K562 (cell line): ENCODE measurements at regions not wholly inside any gene's neighbourhood (a gene's known extent, or its start where the extent isn't known, plus 50 kb on each side); places are given as distances from the start of the nearest gene placed in this dataset.

Experiments used
- ATAC-seq: fragments of 200-7000 bp; cut with Tn5 transposase; 3 replicates; pipeline ENCODE4 v1.9.1; 2020; ENCODE audit warnings: moderate library complexity
- BruUV-seq: library from RNA; stranded (reverse); fragments of 400-500 nt; replicated peaks from 2 replicates; lab custom pipeline; 2021; lab: Mats Ljungman, UMichigan
- CTCF ChIA-PET: fragments of 300-600 bp; formaldehyde crosslinking; extraction: SDS; loops from one replicate; lab custom pipeline; 2021; ENCODE audit warnings: low intra/inter-chr PET ratio; lab: Yijun Ruan, JAX
- POLR2A ChIA-PET: fragments of 300-600, 350-650 bp; sonication (Branson Sonifier 250); formaldehyde crosslinking; extraction: SDS; loops from one replicate; lab custom pipeline; 2021; ENCODE audit warnings: antibody characterized with exemption, inconsistent platforms; lab: Yijun Ruan, JAX
- DNase-seq, 4 experiments: peaks; one replicate each; pipeline versions ENCODE4 v3.0.0 to v3.0.0-alpha.2; 2011 to 2018; ENCODE audit warnings: low spot score in 3 of 4, mixed read lengths in 3 of 4; ENCODE audit errors: extremely low read depth in 1 of 4
- FAIRE-seq: peaks from 2 replicates; lab custom pipeline; 2011; peaks lifted over from hg19 to GRCh38; lab: Jason Lieb, UNC
- H2AFZ ChIP-seq: 2 replicates; pipeline ENCODE4 v1.6.0; 2011; ENCODE audit warnings: low read depth, low read length, control low read depth, inconsistent platforms
- H3K27ac ChIP-seq: fragments of 200-600 bp; 3 replicates; pipeline ENCODE4 v1.8.0; 2011; ENCODE audit warnings: low read depth, mild to moderate bottlenecking, control low read depth, inconsistent platforms, low read length, moderate library complexity, mixed read lengths; ENCODE audit errors: extremely low read depth
- H3K27me3 ChIP-seq, 2 experiments: fragments of 300-600 bp in 1 of 2; 2 replicates in 1 of 2; 3 replicates in 1 of 2; pipeline versions ENCODE4 v1.6.0 to v1.8.0; 2011; ENCODE audit warnings: inconsistent platforms in 2 of 2, low read length in 2 of 2, mild to moderate bottlenecking in 1 of 2, mixed read lengths in 1 of 2, moderate library complexity in 1 of 2; ENCODE audit not compliant: control insufficient read depth in 2 of 2, insufficient read depth in 2 of 2
- H3K36me3 ChIP-seq: fragments of 300-600 bp; 3 replicates; pipeline ENCODE4 v1.8.0; 2011; ENCODE audit warnings: mild to moderate bottlenecking, low read length, inconsistent platforms; ENCODE audit not compliant: control insufficient read depth, insufficient read depth
- H3K4me1 ChIP-seq, 2 experiments: fragments of 200-600 bp in 1 of 2; replicated peaks in 1 of 2; 2 replicates in 1 of 2; 3 replicates in 1 of 2; pipeline versions ENCODE4 v1.5.1 to v1.8.0; 2011; ENCODE audit warnings: inconsistent platforms in 2 of 2, low read length in 2 of 2, mild to moderate bottlenecking in 1 of 2, mixed read lengths in 1 of 2, moderate library complexity in 1 of 2; ENCODE audit not compliant: control insufficient read depth in 2 of 2, insufficient read depth in 2 of 2
- H3K4me2 ChIP-seq: 2 replicates; pipeline ENCODE4 v1.6.1; 2011; ENCODE audit warnings: low read length, control low read depth, inconsistent platforms, mixed read lengths; ENCODE audit not compliant: insufficient read depth
- H3K4me3 ChIP-seq: fragments of 200-600 bp; sonication (generic), shearing (Covaris generic); 2 replicates; pipeline ENCODE4 v1.5.1; 2016; ENCODE audit warnings: control low read depth, inconsistent platforms
- H3K79me2 ChIP-seq: fragments of 200-600 bp; 3 replicates; pipeline ENCODE4 v1.8.0; 2011; ENCODE audit warnings: low read length, inconsistent platforms; ENCODE audit not compliant: control insufficient read depth, insufficient read depth
- H3K9ac ChIP-seq, 2 experiments: 2 replicates each; pipeline versions ENCODE4 v1.6.0 to v1.6.1; 2011; ENCODE audit warnings: low read depth in 2 of 2, low read length in 2 of 2, control low read depth in 1 of 2, inconsistent platforms in 1 of 2, mild to moderate bottlenecking in 1 of 2, mixed read lengths in 1 of 2; ENCODE audit not compliant: insufficient read depth in 1 of 2
- H3K9me1 ChIP-seq: one replicate; pipeline ENCODE4 v1.6.0; 2011; ENCODE audit warnings: inconsistent platforms, mild to moderate bottlenecking, low read length, moderate library complexity; ENCODE audit not compliant: control insufficient read depth, insufficient read depth
- H3K9me3 ChIP-seq: replicated peaks from 2 replicates; pipeline ENCODE4 v1.5.1; 2011; ENCODE audit warnings: low read depth, low read length, inconsistent platforms; ENCODE audit not compliant: control insufficient read depth, insufficient read depth
- H4K20me1 ChIP-seq: replicated peaks from 2 replicates; pipeline ENCODE4 v1.6.1; 2011; ENCODE audit warnings: low read length, inconsistent platforms, mixed read lengths; ENCODE audit not compliant: control insufficient read depth, insufficient read depth
- ARID4B ChIP-seq: sonication (generic); formaldehyde crosslinking; IDR thresholded peaks from 2 replicates; pipeline ENCODE4 v1.8.0; 2022; ENCODE audit warnings: mild to moderate bottlenecking, missing genetic modification reagents
- CEBPG ChIP-seq, 3 experiments: fragments of 200-800 bp in 1 of 3; sonication (Bioruptor generic) in 1 of 3; sonication (generic) in 1 of 3; formaldehyde crosslinking in 1 of 3; IDR thresholded peaks in 2 of 3; conservative IDR thresholded peaks in 1 of 3; 2 replicates each; pipeline versions ENCODE4 v1.6.1 to v1.8.0; 2016 to 2022; ENCODE audit warnings: missing compliant biosample characterization in 2 of 3, missing genetic modification characterization in 2 of 3, mild to moderate bottlenecking in 1 of 3, missing genetic modification reagents in 1 of 3
- CTBP1 ChIP-seq: fragments of 450-650 bp; IDR thresholded peaks from 2 replicates; pipeline ENCODE4 v1.6.1; 2016; ENCODE audit warnings: borderline replicate concordance
- ESRRA ChIP-seq: fragments of 450-650 bp; IDR thresholded peaks from 2 replicates; pipeline ENCODE4 v1.6.1; 2014; ENCODE audit warnings: low read depth, mild to moderate bottlenecking, moderate library complexity, borderline replicate concordance
- LARP7 ChIP-seq: fragments of 450-650 bp; IDR thresholded peaks from 2 replicates; pipeline ENCODE4 v1.6.1; 2016
- NCOA6 ChIP-seq: fragments of 450-650 bp; IDR thresholded peaks from 2 replicates; pipeline ENCODE4 v1.6.1; 2017; ENCODE audit warnings: mild to moderate bottlenecking
- WGBS: fragments of 100-300 bp; shearing (Covaris generic); methylation state at CpG from one replicate; pipeline ENCODE4 v1.1.6; 2016; ENCODE audit warnings: low coverage, mixed read lengths; ENCODE audit not compliant: insufficient coverage; ENCODE audit errors: missing lambda C conversion rate; 5-methylcytosine and 5-hydroxymethylcytosine counted together
- in situ Hi-C: fragments of 300-500 bp; cut with MboI; formaldehyde crosslinking; loops from 4 replicates; pipeline ENCODE4 v1.15.0; 2018; ENCODE audit warnings: inconsistent platforms, mixed read lengths
- intact Hi-C: fragments of 100-400 bp; cut with micrococcal nuclease; formaldehyde crosslinking; loops from 2 replicates; pipeline ENCODE4 v1.14.2; 2022
- TF ChIP-seq, protein P1 (sequence below): fragments of 250-450 bp; sonication (Bioruptor Pico); IDR thresholded peaks from 2 replicates; pipeline ENCODE4 v1.8.0; 2021; ENCODE audit warnings: mild to moderate bottlenecking, moderate library complexity
- TF ChIP-seq, protein P2 (sequence below): fragments of 450-650 bp; IDR thresholded peaks from 2 replicates; pipeline ENCODE4 v1.6.1; 2017; ENCODE audit warnings: mild to moderate bottlenecking, moderate library complexity

DNA sequence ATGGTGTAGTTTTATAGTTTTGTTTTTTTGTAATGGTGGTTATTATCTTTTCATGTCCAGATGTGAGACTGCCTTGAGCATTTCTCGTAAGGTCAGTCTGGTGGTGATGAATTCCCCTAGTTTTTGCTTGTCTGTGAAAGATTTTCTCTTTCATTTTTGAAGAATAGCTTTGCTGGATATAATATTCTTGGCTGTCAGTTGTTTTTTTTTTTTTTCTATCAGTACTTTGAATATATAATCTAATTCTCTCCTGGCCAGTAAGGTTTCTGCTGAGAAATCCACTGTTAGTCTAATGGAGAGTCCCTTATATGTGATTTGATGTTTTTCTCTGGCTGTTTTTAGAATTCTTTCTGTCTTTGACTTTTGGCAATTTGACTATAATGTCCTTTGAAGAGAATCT is 106.9 kb downstream of the CARTPT start (continued):
- TF ChIP-seq, protein P1, sequence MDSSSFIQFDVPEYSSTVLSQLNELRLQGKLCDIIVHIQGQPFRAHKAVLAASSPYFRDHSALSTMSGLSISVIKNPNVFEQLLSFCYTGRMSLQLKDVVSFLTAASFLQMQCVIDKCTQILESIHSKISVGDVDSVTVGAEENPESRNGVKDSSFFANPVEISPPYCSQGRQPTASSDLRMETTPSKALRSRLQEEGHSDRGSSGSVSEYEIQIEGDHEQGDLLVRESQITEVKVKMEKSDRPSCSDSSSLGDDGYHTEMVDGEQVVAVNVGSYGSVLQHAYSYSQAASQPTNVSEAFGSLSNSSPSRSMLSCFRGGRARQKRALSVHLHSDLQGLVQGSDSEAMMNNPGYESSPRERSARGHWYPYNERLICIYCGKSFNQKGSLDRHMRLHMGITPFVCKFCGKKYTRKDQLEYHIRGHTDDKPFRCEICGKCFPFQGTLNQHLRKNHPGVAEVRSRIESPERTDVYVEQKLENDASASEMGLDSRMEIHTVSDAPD (CRISPR knock-in tag): no peak
- TF ChIP-seq, protein P2, sequence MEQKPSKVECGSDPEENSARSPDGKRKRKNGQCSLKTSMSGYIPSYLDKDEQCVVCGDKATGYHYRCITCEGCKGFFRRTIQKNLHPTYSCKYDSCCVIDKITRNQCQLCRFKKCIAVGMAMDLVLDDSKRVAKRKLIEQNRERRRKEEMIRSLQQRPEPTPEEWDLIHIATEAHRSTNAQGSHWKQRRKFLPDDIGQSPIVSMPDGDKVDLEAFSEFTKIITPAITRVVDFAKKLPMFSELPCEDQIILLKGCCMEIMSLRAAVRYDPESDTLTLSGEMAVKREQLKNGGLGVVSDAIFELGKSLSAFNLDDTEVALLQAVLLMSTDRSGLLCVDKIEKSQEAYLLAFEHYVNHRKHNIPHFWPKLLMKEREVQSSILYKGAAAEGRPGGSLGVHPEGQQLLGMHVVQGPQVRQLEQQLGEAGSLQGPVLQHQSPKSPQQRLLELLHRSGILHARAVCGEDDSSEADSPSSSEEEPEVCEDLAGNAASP: no peak

- Histone ChIP-seq H3K79me2 (no peaks in the 10 kb centered on the region), H3K4me3 (no peak overlapping the region), H4K20me1 (no peaks in the 10 kb centered on the region), H3K4me1 (no peaks in the 10 kb centered on the region), H3K9me3 (no peaks in the 10 kb centered on the region), H3K27me3 (peaks cover 0 to 2% of the 10 kb centered on the region in 2 experiments; a peak in 3 of 5 replicates), H3K27ac (no peak overlapping the region), H3K36me3 (no peaks in the 10 kb centered on the region), H3K4me2 (no peak overlapping the region), H3K9ac (no peak overlapping the region), H3K9me1 (no peaks in the 10 kb centered on the region), H2AFZ (no peak overlapping the region)
- WGBS: 0% methylated on average over 2 of the region's 2 CpGs
- ChIA-PET POLR2A (interaction anchor here (1.5 kb wide), 1 partner anchor 10 kb away, joined by 4 read pairs; no protein-coding TSS in a partner anchor), CTCF (no interaction called here)
- BruUV-seq: no TSS peak
- no peak for TF ChIP-seq NCOA6
- TF ChIP-seq CTBP1: no peak
- no peak for TF ChIP-seq ESRRA
- no peak for TF ChIP-seq CEBPG (CRISPR knock-in tag; IDR thresholded peaks at IDR 0.05)
- TF ChIP-seq CEBPG (tag; conservative IDR thresholded peaks at IDR 0.05 in 1 of 2, IDR thresholded peaks at IDR 0.05 in 1 of 2): no peak
- no peak for TF ChIP-seq ARID4B (CRISPR knock-in tag)
- no peak for TF ChIP-seq LARP7
- DNase-seq (no peak), ATAC-seq (no peak), FAIRE-seq (no peak)
- intact Hi-C loops: no loop called here
- in situ Hi-C loops: no loop called here
Observed at GRCh38 chr5:71828291-71829040, 109.4 kb downstream of the CARTPT start.
